ENCODE measurements at regions not wholly inside any gene's neighbourhood (a gene's known extent, or its start where the extent isn't known, plus 50 kb on each side); places are given as distances from the start of the nearest gene placed in this dataset.

- no peak for DNase-seq (ENCODE audit: low read depth)
Measured at GRCh38 chr4:176011529-176011928, 54.1 kb upstream of the WDR17 start.

GRCh38 chr4:176013476-176014247 is 52.0 kb upstream of the WDR17 start:
- no peak for DNase-seq (ENCODE audit: low read depth)

GRCh38 chr4:176014583-176015108 is 51.0 kb upstream of the WDR17 start:
- no peak for DNase-seq (ENCODE audit: low read depth)

All from GM04504 (cell line).